Mesothelial cell of epicardium (in vitro differentiated cells): ENCODE measurements at regions not wholly inside any gene's neighbourhood (a gene's known extent, or its start where the extent isn't known, plus 50 kb on each side); places are given as distances from the start of the nearest gene placed in this dataset.

Source experiments
- DNase-seq, 2 experiments: peaks; one replicate each; pipeline ENCODE4 v3.0.0; 2021; ENCODE audit warnings: low spot score in 2 of 2; ENCODE audit not compliant: unreplicated experiment in 2 of 2
- H3K27ac Mint-ChIP-seq: 2 replicates; pipeline ENCODE4 v1.8.0; 2021; ENCODE audit warnings: mixed read lengths
- H3K27me3 Mint-ChIP-seq: 2 replicates; pipeline ENCODE4 v1.8.0; 2021; ENCODE audit warnings: low read depth, mixed read lengths
- H3K36me3 Mint-ChIP-seq: 2 replicates; pipeline ENCODE4 v1.8.0; 2021; ENCODE audit warnings: mixed read lengths
- H3K4me1 Mint-ChIP-seq: 2 replicates; pipeline ENCODE4 v1.8.0; 2021; ENCODE audit warnings: mixed read lengths
- H3K4me3 Mint-ChIP-seq: 2 replicates; pipeline ENCODE4 v1.8.0; 2021; ENCODE audit warnings: mild to moderate bottlenecking, moderate library complexity, mixed read lengths
- H3K9me3 Mint-ChIP-seq: 2 replicates; pipeline ENCODE4 v1.8.0; 2021; ENCODE audit warnings: mixed read lengths
- TF ChIP-seq, protein P1 (sequence below): fragments of 200-600 bp; sonication (generic); IDR thresholded peaks from one replicate; pipeline ENCODE4 v1.5.0; 2021; ENCODE audit warnings: antibody characterized with exemption; ENCODE audit not compliant: unreplicated experiment

DNA sequence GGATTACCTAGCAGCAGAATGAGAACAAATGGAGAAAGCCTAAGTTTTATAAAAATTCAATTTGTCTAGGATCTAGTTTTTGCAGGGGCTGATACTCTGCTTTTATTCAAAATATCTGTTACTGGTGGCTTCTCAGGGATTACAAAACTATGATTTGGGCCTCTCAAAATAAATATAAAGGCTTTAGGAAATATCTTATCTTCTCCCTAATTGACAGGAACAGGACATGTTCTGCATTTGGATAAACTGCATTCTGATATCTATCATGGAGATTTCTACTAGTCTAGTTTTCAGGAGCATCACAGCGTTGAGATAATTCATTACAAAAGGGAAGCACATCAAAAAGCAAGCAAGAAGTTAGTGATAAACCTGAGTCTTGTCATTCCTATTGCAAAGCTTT is 127.1 kb upstream of the ITGA1 start:
- H3K36me3 Mint-ChIP-seq = no peaks in the 10 kb centered on the region
- TF ChIP-seq, protein P1, sequence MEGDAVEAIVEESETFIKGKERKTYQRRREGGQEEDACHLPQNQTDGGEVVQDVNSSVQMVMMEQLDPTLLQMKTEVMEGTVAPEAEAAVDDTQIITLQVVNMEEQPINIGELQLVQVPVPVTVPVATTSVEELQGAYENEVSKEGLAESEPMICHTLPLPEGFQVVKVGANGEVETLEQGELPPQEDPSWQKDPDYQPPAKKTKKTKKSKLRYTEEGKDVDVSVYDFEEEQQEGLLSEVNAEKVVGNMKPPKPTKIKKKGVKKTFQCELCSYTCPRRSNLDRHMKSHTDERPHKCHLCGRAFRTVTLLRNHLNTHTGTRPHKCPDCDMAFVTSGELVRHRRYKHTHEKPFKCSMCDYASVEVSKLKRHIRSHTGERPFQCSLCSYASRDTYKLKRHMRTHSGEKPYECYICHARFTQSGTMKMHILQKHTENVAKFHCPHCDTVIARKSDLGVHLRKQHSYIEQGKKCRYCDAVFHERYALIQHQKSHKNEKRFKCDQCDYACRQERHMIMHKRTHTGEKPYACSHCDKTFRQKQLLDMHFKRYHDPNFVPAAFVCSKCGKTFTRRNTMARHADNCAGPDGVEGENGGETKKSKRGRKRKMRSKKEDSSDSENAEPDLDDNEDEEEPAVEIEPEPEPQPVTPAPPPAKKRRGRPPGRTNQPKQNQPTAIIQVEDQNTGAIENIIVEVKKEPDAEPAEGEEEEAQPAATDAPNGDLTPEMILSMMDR = no peak
- no peaks in the 10 kb centered on the region for H3K9me3 Mint-ChIP-seq
- peaks cover 14% of the 10 kb centered on the region for H3K4me1 Mint-ChIP-seq
- DNase-seq = no peak
- H3K27me3 Mint-ChIP-seq = peaks cover under 1% of the 10 kb centered on the region
- no peak overlapping the region for H3K27ac Mint-ChIP-seq
- no peak overlapping the region for H3K4me3 Mint-ChIP-seq

DNA sequence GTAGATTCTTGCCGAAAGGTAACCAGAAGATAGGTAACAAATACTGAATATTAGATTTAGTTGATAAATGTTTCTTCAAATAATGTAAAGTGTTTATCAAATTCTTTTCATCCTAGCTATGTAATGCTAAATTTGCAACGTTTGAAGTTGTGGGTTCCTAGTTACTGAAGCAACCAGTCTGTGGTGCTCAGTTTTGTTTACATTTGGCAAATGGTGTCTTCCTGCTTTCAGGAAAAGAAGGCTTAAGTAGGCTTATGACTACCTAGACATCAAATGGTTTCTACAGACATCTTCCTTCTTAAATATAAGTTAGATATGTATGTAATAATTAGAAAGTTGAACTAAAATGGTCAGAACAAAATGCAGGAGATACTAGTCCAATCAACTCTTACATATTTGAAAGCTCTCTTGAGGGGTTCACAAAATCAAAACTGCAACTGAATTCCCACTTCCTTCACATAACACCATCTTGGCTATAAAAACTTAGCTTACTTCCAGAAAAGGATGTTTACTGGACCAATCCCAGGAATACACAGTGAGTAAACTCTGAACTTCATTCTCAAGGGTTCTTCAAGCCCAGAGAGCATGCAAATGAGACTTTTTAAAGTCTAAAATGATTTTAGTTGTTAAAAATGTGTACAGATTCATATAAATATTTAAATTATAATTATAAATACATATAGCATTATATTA is 125.7 kb upstream of the ITGA1 start:
- Mint-ChIP-seq H3K4me1 (peaks cover 17% of the 10 kb centered on the region), H3K9me3 (no peaks in the 10 kb centered on the region), H3K27me3 (no peaks in the 10 kb centered on the region), H3K4me3 (no peak overlapping the region), H3K36me3 (no peaks in the 10 kb centered on the region), H3K27ac (no peak overlapping the region)
- TF ChIP-seq, protein P1 = no peak
- no peak for DNase-seq

DNA sequence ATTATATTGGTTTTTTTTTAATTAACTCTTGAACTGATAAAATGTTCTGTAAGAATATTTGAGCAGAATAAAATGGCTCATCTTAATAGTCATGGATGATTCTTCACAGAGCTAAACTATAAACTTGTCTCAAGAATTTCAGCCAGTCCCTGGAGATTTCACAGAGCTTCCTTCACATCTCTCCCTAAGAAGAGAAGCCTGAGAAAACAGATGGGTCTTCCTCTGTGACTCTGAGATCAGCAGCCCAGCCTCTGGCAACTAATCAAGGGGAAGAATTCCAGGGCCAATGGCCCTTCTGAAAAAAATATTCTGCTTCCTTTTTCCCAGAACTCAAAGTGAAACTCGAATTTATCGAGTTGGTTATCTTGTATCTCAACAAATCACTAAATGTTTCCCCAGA is 122.2 kb upstream of the ITGA1 start:
- H3K27ac Mint-ChIP-seq = peak overlapping the region; percentile 82
- no peak for DNase-seq
- H3K36me3 Mint-ChIP-seq = no peaks in the 10 kb centered on the region
- no peaks in the 10 kb centered on the region for H3K9me3 Mint-ChIP-seq
- H3K4me1 Mint-ChIP-seq = peaks cover 12% of the 10 kb centered on the region
- H3K4me3 Mint-ChIP-seq = no peak overlapping the region
- TF ChIP-seq, protein P1 = no peak
- no peaks in the 10 kb centered on the region for H3K27me3 Mint-ChIP-seq

DNA sequence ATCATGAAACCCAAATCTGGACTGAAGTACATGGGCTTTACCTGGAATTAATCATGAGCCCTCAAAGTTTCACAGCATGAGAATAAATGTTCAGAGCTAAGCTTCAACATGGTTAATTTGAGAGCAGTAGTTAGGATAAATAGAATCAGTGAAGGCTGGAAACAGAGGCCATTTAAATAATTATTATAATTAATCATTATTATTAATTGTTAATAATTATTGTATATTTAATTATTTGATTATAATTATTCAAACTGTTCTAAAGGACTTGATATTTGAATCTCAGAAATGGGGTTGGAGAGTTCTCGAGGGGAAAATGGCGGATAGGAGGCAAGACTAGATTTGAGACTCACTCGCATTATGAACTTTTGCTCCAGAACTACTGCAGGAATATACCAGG is 119.6 kb upstream of the ITGA1 start:
- no peak overlapping the region for H3K27ac Mint-ChIP-seq
- H3K36me3 Mint-ChIP-seq = no peaks in the 10 kb centered on the region
- peaks cover 10% of the 10 kb centered on the region for H3K4me1 Mint-ChIP-seq
- no peak overlapping the region for H3K4me3 Mint-ChIP-seq
- no peaks in the 10 kb centered on the region for H3K9me3 Mint-ChIP-seq
- DNase-seq = no peak
- H3K27me3 Mint-ChIP-seq = no peaks in the 10 kb centered on the region
- TF ChIP-seq, protein P1 = no peak

DNA sequence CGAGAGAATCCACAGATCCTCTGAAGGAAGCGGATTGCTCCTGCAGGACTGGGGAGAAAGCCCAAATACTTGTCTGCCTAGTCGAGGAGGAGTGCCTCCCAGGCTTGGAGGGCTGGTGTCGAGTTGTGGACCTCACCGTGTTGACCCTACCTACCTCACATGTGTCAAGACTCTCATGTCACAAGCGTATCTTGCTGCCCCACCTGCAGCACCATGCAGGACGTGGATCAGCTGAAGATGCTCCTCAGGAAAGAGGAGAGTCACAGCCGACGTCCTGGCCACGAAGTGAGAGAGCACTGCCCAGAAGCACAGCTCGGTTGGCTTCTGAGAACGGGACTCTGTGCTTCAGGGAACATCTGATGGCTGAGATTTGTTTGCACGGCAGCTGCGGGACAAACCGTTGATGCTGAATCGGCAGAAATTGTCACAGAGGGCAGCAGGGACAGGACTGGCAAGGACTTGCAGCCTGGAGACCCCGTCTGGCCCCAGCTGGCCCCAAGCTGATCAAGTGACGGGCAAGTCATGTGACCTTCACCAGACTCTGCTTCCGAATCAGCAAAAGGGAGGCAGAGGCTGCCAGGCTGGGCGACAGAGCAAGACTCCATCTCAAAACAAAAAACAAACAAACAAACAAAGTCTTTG is 119.1 kb upstream of the ITGA1 start:
- TF ChIP-seq, protein P1 = no peak
- peaks cover 10% of the 10 kb centered on the region for H3K4me1 Mint-ChIP-seq
- H3K9me3 Mint-ChIP-seq = no peaks in the 10 kb centered on the region
- DNase-seq = no peak
- H3K27me3 Mint-ChIP-seq = no peaks in the 10 kb centered on the region
- H3K27ac Mint-ChIP-seq = no peak overlapping the region
- H3K4me3 Mint-ChIP-seq = no peak overlapping the region
- no peaks in the 10 kb centered on the region for H3K36me3 Mint-ChIP-seq
